ENCODE measurements at regions not wholly inside any gene's neighbourhood (a gene's known extent, or its start where the extent isn't known, plus 50 kb on each side); places are given as distances from the start of the nearest gene placed in this dataset.

GRCh38 chr15:66873856-66874255 is 171.8 kb downstream of the SMAD6 start:
- Histone ChIP-seq H3K27ac (ENCODE audit: low read depth, low read length) (no peak overlapping the region), H3K27me3 (ENCODE audit: control insufficient read depth, insufficient read depth, low read length) (no peaks in the 10 kb centered on the region), H3K4me3 (ENCODE audit: low read depth, low read length) (no peak overlapping the region), H3K9me3 (ENCODE audit: control insufficient read depth, insufficient read depth, low read length) (no peaks in the 10 kb centered on the region)
- TF ChIP-seq, protein P1, sequence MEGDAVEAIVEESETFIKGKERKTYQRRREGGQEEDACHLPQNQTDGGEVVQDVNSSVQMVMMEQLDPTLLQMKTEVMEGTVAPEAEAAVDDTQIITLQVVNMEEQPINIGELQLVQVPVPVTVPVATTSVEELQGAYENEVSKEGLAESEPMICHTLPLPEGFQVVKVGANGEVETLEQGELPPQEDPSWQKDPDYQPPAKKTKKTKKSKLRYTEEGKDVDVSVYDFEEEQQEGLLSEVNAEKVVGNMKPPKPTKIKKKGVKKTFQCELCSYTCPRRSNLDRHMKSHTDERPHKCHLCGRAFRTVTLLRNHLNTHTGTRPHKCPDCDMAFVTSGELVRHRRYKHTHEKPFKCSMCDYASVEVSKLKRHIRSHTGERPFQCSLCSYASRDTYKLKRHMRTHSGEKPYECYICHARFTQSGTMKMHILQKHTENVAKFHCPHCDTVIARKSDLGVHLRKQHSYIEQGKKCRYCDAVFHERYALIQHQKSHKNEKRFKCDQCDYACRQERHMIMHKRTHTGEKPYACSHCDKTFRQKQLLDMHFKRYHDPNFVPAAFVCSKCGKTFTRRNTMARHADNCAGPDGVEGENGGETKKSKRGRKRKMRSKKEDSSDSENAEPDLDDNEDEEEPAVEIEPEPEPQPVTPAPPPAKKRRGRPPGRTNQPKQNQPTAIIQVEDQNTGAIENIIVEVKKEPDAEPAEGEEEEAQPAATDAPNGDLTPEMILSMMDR (IDR thresholded peaks at IDR 0.05; ENCODE audit: low read depth, low read length), result no peak
- ChIA-PET POLR2A (interaction anchor here (0.7 kb wide), 1 partner anchor 10 kb away, joined by 3 read pairs; no protein-coding TSS in a partner anchor), CTCF (interaction anchor here (1.1 kb wide), 1 partner anchor 11 kb away, joined by 3 read pairs; no protein-coding TSS in a partner anchor)
- no peak for DNase-seq (ENCODE audit: low read depth, low spot score)

- no peak for DNase-seq (ENCODE audit: low read depth, low spot score)
- Histone ChIP-seq H3K27ac (ENCODE audit: low read depth, low read length) (no peak overlapping the region), H3K4me3 (ENCODE audit: low read depth, low read length) (no peak overlapping the region), H3K9me3 (ENCODE audit: control insufficient read depth, insufficient read depth, low read length) (no peaks in the 10 kb centered on the region), H3K27me3 (ENCODE audit: control insufficient read depth, insufficient read depth, low read length) (no peaks in the 10 kb centered on the region)
- TF ChIP-seq, protein P1 (IDR thresholded peaks at IDR 0.05; ENCODE audit: low read depth, low read length), result no peak
- ChIA-PET CTCF (no interaction called here), POLR2A (no interaction called here)
These were observed 173.8 kb downstream of the SMAD6 start for GRCh38 chr15:66875588-66876420.

DNA sequence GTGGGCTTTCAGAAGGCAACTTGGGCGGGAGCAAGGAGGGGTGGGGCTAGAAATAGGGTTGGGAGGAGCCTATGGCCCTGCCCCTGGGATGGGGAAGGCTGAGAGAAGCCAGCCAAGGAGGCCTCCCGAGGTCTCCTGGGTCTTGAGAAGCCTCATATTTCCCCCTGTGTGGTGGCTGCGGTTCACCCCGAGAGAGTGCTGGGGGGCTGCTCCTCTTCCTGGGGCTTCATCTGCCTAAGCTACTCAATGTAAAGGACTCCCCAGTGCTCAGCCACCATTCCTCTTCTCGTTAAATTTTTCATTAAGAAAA is 174.3 kb downstream of the SMAD6 start:
- no peak for DNase-seq (ENCODE audit: low read depth, low spot score)
- no peak overlapping the region for H3K4me3 ChIP-seq (ENCODE audit: low read depth, low read length)
- ChIA-PET CTCF (no interaction called here), POLR2A (no interaction called here)
- TF ChIP-seq, protein P1 (IDR thresholded peaks at IDR 0.05; ENCODE audit: low read depth, low read length), result no peak
- H3K27me3 ChIP-seq (ENCODE audit: control insufficient read depth, insufficient read depth, low read length), result no peaks in the 10 kb centered on the region
- H3K27ac ChIP-seq (ENCODE audit: low read depth, low read length), result no peak overlapping the region
- H3K9me3 ChIP-seq (ENCODE audit: control insufficient read depth, insufficient read depth, low read length), result no peaks in the 10 kb centered on the region

GRCh38 chr15:66876731-66877476 is 174.9 kb downstream of the SMAD6 start:
- POLR2A ChIA-PET, result no interaction called here
- Histone ChIP-seq H3K27me3 (ENCODE audit: control insufficient read depth, insufficient read depth, low read length) (no peaks in the 10 kb centered on the region), H3K27ac (ENCODE audit: low read depth, low read length) (no peak overlapping the region), H3K4me3 (ENCODE audit: low read depth, low read length) (no peak overlapping the region), H3K9me3 (ENCODE audit: control insufficient read depth, insufficient read depth, low read length) (no peaks in the 10 kb centered on the region)
- CTCF ChIA-PET, result no interaction called here
- no peak for DNase-seq (ENCODE audit: low read depth, low spot score)
- TF ChIP-seq, protein P1 (IDR thresholded peaks at IDR 0.05; ENCODE audit: low read depth, low read length), result no peak
